ENCODE measurements at regions not wholly inside any gene's neighbourhood (a gene's known extent, or its start where the extent isn't known, plus 50 kb on each side); places are given as distances from the start of the nearest gene placed in this dataset.

DNA sequence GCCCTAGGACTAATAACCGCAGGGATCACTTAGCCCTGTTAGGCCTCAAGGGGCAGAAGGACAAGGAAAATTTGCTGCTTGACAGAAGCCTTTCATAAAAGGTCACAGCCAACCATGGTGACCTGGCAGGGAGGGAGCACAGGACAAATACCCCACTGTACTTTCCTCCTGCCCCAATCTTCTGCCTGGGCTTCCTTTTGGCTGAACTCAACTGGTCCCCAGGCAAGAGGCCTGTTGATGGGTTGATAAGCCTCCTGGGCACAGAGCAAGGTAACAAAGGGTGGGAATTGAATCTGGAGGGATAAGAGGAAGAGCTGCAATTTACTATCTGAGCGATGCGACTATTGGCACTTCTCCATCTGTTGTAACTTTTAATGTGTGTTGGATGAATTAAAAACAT is 392.9 kb downstream of the RASEF start:
- H3K4me1 ChIP-seq, result no peaks in the 10 kb centered on the region
- H3K9me3 ChIP-seq, result no peaks in the 10 kb centered on the region
- TF ChIP-seq, protein P1, sequence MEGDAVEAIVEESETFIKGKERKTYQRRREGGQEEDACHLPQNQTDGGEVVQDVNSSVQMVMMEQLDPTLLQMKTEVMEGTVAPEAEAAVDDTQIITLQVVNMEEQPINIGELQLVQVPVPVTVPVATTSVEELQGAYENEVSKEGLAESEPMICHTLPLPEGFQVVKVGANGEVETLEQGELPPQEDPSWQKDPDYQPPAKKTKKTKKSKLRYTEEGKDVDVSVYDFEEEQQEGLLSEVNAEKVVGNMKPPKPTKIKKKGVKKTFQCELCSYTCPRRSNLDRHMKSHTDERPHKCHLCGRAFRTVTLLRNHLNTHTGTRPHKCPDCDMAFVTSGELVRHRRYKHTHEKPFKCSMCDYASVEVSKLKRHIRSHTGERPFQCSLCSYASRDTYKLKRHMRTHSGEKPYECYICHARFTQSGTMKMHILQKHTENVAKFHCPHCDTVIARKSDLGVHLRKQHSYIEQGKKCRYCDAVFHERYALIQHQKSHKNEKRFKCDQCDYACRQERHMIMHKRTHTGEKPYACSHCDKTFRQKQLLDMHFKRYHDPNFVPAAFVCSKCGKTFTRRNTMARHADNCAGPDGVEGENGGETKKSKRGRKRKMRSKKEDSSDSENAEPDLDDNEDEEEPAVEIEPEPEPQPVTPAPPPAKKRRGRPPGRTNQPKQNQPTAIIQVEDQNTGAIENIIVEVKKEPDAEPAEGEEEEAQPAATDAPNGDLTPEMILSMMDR (IDR thresholded peaks at IDR 0.05), result no peak
- H3K27ac ChIP-seq, result no peak overlapping the region
- no peaks in the 10 kb centered on the region for H3K36me3 ChIP-seq
- H3K4me3 ChIP-seq, result no peak overlapping the region
- no peak for DNase-seq (ENCODE audit: low spot score)
- no peaks in the 10 kb centered on the region for H3K27me3 ChIP-seq

DNA sequence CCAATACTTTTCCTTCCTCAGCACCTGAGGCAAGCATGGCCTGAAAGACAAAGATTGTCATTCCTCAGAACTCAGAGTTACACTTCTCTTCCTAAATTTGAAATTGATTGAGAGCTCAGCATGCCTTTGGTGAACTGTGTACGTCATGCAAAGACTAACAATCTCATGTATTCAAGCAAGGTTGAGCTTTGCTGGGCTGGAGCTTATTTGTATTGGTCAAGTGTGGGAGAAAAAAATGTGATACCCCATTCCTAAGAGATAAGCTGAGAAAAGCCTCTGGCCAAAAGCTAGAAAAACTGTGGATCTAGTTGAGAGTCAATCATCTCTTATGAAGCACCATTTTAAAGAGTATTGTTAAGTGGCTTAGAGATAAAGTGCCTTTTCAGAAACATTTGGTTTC is 392.2 kb downstream of the RASEF start:
- Histone ChIP-seq H3K27me3 (no peaks in the 10 kb centered on the region), H3K4me3 (no peak overlapping the region), H3K36me3 (no peaks in the 10 kb centered on the region), H3K9me3 (no peaks in the 10 kb centered on the region), H3K27ac (no peak overlapping the region), H3K4me1 (no peaks in the 10 kb centered on the region)
- no peak for DNase-seq (ENCODE audit: low spot score)
- TF ChIP-seq, protein P1 (IDR thresholded peaks at IDR 0.05), result no peak

DNA sequence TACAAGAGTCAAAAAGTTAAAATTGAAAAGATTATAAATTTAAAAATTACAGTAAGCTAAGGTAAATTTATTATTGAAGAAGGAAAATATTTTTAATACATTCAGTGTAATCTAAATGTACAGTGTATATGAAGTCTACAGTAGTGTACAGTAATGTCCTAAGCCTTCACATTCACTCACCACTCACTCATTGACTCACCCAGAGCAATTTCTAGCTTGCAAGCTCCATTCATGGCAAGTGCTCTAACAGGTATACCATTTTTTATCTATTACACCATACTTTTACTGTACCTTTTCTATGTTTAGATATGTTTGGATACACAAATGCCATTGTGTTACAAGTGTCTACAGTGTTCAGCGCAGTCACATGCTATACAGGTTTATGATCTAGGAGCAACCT is 389.7 kb downstream of the RASEF start:
- Histone ChIP-seq H3K9me3 (no peaks in the 10 kb centered on the region), H3K4me3 (no peak overlapping the region), H3K27ac (no peak overlapping the region), H3K36me3 (no peaks in the 10 kb centered on the region), H3K4me1 (no peaks in the 10 kb centered on the region), H3K27me3 (no peaks in the 10 kb centered on the region)
- DNase-seq (ENCODE audit: low spot score), result no peak
- TF ChIP-seq, protein P1 (IDR thresholded peaks at IDR 0.05), result no peak

DNA sequence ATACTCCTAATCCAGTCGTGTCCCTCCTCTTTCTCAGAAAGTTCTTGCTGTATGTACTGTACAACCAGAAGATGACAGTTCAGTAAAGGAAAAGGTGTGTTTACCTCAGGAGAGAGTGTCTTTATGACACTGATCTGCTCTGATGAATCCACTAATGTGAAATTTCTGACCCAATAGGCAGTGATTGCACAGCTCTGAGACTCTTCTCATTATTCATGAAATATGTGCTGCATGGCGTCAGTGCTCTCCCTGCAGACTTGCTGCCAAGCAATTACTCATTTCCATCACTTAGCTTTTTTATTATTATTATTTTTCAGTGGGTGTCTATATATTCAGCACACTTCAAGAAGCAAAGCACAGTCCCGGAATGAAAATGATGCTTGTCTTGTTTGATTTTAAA is 389.0 kb downstream of the RASEF start:
- TF ChIP-seq, protein P1 (IDR thresholded peaks at IDR 0.05), result no peak
- Histone ChIP-seq H3K4me3 (no peak overlapping the region), H3K27ac (no peak overlapping the region)

DNA sequence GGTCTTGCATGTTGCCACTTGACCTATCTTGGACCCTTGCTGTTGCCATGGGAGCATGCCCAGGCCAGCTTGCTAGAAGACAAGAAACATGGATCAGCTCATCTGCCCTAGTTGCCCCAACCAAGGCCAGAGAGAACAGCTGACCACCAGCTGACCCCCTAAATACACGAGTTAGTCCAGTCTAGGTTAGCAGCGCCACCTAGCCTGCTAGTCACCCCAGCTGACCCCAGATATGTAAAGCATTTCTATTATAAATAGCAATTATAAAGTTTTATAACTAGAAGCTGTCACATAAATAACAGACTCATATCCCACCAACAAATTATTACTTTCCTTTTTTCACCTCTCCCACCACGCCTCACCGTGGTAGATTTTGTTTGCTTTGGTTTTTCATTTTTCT is 387.8 kb downstream of the RASEF start:
- H3K27me3 ChIP-seq, result no peaks in the 10 kb centered on the region
- H3K36me3 ChIP-seq, result no peaks in the 10 kb centered on the region
- H3K4me1 ChIP-seq, result no peaks in the 10 kb centered on the region
- H3K9me3 ChIP-seq, result no peaks in the 10 kb centered on the region
- no peak overlapping the region for H3K4me3 ChIP-seq
- TF ChIP-seq, protein P1 (IDR thresholded peaks at IDR 0.05), result no peak
- no peak for DNase-seq (ENCODE audit: low spot score)
- no peak overlapping the region for H3K27ac ChIP-seq

More for the DNA sequence above, 389.0 kb downstream of the RASEF start:
- DNase-seq (ENCODE audit: low spot score), result no peak
- Histone ChIP-seq H3K4me1 (no peaks in the 10 kb centered on the region), H3K27me3 (no peaks in the 10 kb centered on the region), H3K36me3 (no peaks in the 10 kb centered on the region), H3K9me3 (no peaks in the 10 kb centered on the region)

DNA sequence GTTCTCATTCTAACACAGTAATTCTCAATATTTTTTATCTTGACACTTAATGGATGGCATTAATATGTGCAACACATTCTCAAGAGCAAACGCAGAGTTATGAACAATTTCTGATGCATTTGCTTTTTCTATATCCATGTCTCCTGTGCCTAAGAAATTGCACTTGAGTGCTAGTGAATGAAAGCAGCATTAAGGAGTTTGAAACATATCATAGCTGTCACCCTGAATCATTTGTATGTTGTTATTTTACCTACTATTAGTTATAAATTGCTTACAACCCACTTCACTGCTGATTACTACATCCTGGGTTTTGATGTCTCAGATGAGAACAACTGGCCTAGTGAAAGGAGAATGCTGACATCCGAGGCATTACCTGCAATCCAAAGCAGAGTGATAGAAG is 387.3 kb downstream of the RASEF start:
- no peak for DNase-seq (ENCODE audit: low spot score)
- Histone ChIP-seq H3K4me1 (no peaks in the 10 kb centered on the region), H3K4me3 (no peak overlapping the region), H3K27ac (no peak overlapping the region), H3K27me3 (no peaks in the 10 kb centered on the region), H3K36me3 (no peaks in the 10 kb centered on the region), H3K9me3 (no peaks in the 10 kb centered on the region)
- TF ChIP-seq, protein P1 (IDR thresholded peaks at IDR 0.05), result no peak

Measured in right atrium auricular region (tissue), 2 donors.